ENCODE measurements at regions not wholly inside any gene's neighbourhood (a gene's known extent, or its start where the extent isn't known, plus 50 kb on each side); places are given as distances from the start of the nearest gene placed in this dataset.

- H3K36me3 ChIP-seq (ENCODE audit: control insufficient read depth, insufficient read depth, low read length), result no peaks in the 10 kb centered on the region
- TF ChIP-seq IRF2 (CRISPR knock-in tag; IDR thresholded peaks at IDR 0.05) (no peak), ATF1 (CRISPR knock-in tag; IDR thresholded peaks at IDR 0.05) (no peak), ATF1 (tag; IDR thresholded peaks at IDR 0.05) (no peak), FOXK1 (CRISPR knock-in tag; IDR thresholded peaks at IDR 0.05; ENCODE audit: borderline replicate concordance) (no peak), BHLHE40 (IDR thresholded peaks at IDR 0.05; ENCODE audit: low read length) (no peak), SIN3B (IDR thresholded peaks at IDR 0.05; ENCODE audit: low read depth) (no peak), PYGO2 (tag; IDR thresholded peaks at IDR 0.05) (no peak), ZNF224 (CRISPR knock-in tag; IDR thresholded peaks at IDR 0.05) (no peak), TCFL5 (CRISPR knock-in tag; conservative IDR thresholded peaks at IDR 0.05) (no peak), MTA1 (IDR thresholded peaks at IDR 0.05; ENCODE audit: borderline replicate concordance) (no peak), NR4A1 (CRISPR knock-in tag; IDR thresholded peaks at IDR 0.05) (no peak), NR4A1 (tag; IDR thresholded peaks at IDR 0.05) (no peak), GATAD2B (IDR thresholded peaks at IDR 0.05; ENCODE audit: borderline replicate concordance) (no peak), TFAM (CRISPR knock-in tag; conservative IDR thresholded peaks at IDR 0.05) (no peak), ILK (tag; IDR thresholded peaks at IDR 0.05; ENCODE audit: borderline replicate concordance, low read depth) (no peak), SAFB (IDR thresholded peaks at IDR 0.05; ENCODE audit: borderline replicate concordance, low read depth, low read length) (no peak), ZNF133 (CRISPR knock-in tag; IDR thresholded peaks at IDR 0.05) (no peak), ZKSCAN3 (CRISPR knock-in tag; IDR thresholded peaks at IDR 0.05) (no peak)
- TF ChIP-seq, protein P1, sequence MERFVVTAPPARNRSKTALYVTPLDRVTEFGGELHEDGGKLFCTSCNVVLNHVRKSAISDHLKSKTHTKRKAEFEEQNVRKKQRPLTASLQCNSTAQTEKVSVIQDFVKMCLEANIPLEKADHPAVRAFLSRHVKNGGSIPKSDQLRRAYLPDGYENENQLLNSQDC (CRISPR knock-in tag; IDR thresholded peaks at IDR 0.05), result no peak
- no peaks in the 10 kb centered on the region for H3K9me1 ChIP-seq (ENCODE audit: control insufficient read depth, insufficient read depth, low read length)
- POLR2A ChIA-PET, result no interaction called here
- BruUV-seq (replicated peaks), result no TSS peak
- CTCF ChIA-PET (ENCODE audit: low intra/inter-chr PET ratio), result no interaction called here
- H3K4me1 ChIP-seq (replicated peaks in 1 of 2; ENCODE audit: control insufficient read depth in 2 of 2, insufficient read depth in 2 of 2, low read length in 2 of 2), result no peaks in the 10 kb centered on the region
- ATAC-seq (no peak), FAIRE-seq (no peak), DNase-seq (ENCODE audit: extremely low read depth in 1 of 4, low spot score in 3 of 4) (no peak)
- no peaks in the 10 kb centered on the region for H4K20me1 ChIP-seq (replicated peaks; ENCODE audit: control insufficient read depth, insufficient read depth, low read length)
- no peak overlapping the region for H2AFZ ChIP-seq (ENCODE audit: low read depth, low read length)
- no peaks in the 10 kb centered on the region for H3K79me2 ChIP-seq (ENCODE audit: control insufficient read depth, insufficient read depth, low read length)
- 0% methylated on average over 4 of the region's 4 CpGs for WGBS (ENCODE audit: insufficient coverage, low coverage, missing lambda C conversion rate)
- in situ Hi-C loops (cut with MboI) (no loop called here), intact Hi-C loops (cut with micrococcal nuclease) (no loop called here)
- no peaks in the 10 kb centered on the region for H3K9me3 ChIP-seq (replicated peaks; ENCODE audit: control insufficient read depth, insufficient read depth, low read depth, low read length)
- no peak overlapping the region for H3K9ac ChIP-seq (ENCODE audit: insufficient read depth in 1 of 2, low read depth in 2 of 2, low read length in 2 of 2)
- no peaks in the 10 kb centered on the region for H3K27me3 ChIP-seq (ENCODE audit: control insufficient read depth in 2 of 2, insufficient read depth in 2 of 2, low read length in 2 of 2)
- no peak overlapping the region for H3K4me2 ChIP-seq (ENCODE audit: insufficient read depth, low read length)
- no peak overlapping the region for H3K4me3 ChIP-seq
- no peak overlapping the region for H3K27ac ChIP-seq (ENCODE audit: extremely low read depth, low read depth, low read length)
Measured at GRCh38 chr20:21901470-21902275, 196.2 kb downstream of the PAX1 start.

Data from K562 (cell line).